ENCODE measurements at regions not wholly inside any gene's neighbourhood (a gene's known extent, or its start where the extent isn't known, plus 50 kb on each side); places are given as distances from the start of the nearest gene placed in this dataset.

DNA sequence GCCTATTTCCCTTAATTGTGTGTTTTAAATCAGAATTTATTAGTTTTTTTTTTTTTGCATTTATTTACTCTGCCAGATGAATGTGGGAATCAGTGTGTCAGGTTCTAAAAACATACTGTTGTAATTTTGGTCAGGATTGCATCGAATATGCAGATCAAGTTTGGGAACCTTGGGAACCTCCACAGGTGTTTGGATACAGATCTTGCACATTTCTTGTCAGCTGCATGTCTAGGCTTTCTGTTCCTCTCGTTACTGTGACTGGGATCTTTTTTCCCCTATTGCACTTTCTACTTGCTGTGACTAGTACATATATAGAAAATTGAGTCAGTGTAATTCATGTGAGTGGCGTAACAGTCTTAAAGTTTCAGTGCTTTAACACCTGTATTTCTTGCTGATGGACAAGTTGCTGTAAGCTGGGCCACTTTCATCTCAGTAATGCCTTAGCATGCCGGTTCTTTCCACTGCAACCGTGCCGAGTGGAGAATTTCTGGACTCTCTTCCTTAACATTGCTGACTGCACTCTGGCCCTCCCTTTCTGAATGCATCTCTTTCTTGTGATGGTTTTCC, 112.5 kb downstream of the TENT4A start:
- no peak for TF ChIP-seq POLR2A (IDR thresholded peaks at IDR 0.05; ENCODE audit: low read depth, low read length)
- DNase-seq (ENCODE audit: insufficient read length, low spot score) (no peak), FAIRE-seq (no peak)

DNA sequence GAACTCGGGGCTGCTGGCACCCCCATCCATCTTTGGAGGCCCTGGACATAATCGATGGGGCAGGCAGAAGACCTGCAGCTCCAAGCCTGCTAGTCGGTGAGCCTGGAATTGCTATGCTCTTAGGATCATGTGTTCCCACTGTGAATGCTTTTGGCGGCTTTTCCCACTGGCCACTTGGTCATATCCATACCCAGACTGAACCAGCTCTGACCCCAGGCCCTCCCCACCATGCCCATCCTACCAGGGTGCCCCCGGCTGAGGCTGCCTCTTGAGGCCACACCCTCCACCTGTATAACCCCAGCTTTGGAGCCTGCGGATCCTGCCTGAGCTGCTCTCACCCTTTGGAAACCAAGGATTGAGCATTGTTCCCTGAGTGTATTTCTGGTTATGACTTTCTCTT, 113.5 kb downstream of the TENT4A start:
- FAIRE-seq (no peak), DNase-seq (ENCODE audit: insufficient read length, low spot score) (no peak)
- no peak for TF ChIP-seq POLR2A (IDR thresholded peaks at IDR 0.05; ENCODE audit: low read depth, low read length)

DNA sequence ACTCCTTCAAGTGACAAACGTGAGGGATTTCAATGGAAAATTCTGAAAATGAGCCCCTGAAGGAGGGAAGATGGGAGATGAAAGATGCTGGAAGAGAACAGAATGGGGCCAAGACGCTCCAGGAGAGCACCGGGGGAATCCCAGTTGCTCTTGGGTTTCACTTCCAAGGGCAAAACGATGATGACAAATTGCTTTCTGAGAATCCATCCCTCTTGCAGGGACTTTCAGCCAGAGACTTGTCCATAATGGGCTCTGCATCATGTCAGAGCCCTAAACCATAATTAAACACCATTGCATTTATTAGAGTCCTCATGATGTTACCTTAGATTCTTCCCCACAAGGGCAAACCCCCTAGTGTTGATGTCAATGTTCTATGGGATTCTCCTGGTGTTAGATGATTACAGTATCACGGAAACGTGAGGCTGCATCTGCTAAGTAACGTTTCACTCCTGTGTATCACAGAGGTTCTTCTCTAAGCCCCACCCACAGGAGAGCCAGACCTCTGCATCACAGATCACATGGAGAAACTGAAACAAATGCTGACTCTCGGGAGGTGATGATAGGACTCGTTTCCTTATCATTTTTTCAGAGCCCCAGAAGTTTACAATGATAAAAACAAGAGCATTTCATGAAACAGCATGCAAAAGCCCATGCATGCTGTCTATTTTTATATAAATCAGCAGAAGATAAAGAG, 114.4 kb downstream of the TENT4A start:
- TF ChIP-seq POLR2A (IDR thresholded peaks at IDR 0.05; ENCODE audit: low read depth, low read length): no peak
- no peak for FAIRE-seq
- DNase-seq (ENCODE audit: insufficient read length, low spot score): peak; percentile 28

DNA sequence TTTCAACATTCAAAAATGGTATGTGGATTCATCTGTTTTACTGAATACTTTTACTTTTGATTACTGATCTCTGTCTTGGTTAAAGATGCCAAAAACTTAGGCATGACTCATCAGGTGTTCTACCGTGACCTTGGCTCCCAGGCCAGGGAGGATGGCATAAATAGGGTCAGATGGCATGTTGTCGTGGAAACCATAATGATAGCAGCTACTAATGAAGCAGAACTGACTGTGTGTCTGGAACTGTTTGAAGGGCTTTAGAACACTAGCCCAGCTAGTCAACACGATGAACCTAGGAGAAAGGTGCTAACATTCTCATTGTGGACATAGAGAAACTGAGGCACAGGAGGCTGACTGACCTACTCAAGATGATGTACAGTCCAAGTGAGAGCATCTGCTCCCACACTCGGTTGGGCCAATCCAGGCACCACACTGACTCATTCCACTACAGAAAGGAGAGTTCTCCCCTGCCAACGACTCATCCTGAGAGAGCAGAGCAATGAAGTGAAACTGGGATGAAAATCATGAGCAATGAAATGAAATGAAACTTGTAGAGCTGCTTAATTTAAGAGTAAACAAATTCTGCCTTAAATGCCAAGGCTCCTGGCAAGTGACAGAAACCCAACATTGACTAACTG, 116.0 kb downstream of the TENT4A start:
- FAIRE-seq (no peak), DNase-seq (ENCODE audit: insufficient read length, low spot score) (peak; percentile 38)
- TF ChIP-seq POLR2A (IDR thresholded peaks at IDR 0.05; ENCODE audit: low read depth, low read length): no peak

DNA sequence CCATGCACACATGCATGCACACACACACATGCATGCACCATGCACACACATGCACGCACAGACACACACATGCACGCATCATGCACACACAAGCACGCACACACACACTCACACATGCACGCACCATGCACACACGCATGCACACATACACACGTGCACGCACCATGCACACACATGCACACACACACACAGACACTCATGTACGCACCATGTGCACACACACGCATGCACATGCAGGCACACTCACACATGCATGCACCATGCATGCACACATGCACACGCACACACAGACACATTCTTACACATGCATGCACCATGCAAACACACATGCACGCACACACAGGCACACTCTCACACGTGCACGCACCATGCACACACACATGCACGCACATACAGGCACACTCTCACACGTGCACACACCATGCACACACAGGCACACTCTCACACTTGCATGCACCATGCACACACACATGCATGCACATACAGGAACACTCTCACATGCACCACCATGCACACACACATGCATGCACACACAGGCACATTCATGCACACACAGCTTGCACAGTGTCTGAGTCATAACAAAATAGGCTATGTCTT, 117.5 kb downstream of the TENT4A start:
- no peak for FAIRE-seq

DNA sequence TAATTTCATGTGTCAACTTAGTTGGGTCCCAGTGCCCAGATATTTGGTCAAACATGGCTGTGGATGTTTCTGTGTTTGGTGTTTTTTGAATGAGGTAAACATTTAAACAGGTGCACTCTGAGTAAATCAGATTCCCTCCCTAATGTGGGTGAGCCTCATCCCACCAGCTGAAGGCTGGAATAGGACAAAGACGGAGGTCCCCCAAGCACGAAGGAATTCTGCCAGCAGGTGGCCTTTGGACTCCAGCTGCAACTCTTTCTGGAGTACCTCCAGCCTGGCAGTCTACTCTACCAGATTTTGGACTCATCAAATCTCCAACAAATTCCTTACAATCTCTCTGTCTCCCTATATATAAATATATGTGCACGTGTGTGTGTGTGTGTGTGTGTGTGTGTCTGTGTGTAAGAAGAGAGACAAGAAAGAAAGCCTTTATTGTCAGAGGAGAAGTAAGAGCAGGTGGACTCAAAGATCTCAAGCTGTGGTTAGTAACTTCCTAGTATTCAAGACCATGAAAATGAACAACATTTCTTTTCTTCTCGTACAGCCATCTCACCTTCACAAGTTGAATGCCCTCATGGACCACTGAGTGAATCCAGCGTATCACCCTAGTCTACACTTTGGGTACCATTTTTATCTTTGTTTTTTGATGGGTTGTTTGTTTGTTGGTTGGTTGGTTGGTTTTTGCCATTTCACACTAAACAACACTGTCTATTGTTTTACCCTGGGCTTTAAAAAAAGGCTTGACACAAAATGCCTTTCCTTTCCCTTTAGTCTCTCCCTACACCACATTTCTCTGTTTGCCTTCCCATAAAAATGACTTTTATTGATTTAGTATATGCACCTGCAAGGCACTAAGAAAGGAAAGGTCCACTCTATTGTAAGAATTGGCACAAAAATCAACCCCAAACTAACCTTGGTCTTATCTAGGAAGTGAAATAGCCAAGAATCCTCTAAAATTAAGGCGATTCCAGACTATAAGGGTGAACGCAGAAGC, 118.7 kb downstream of the TENT4A start:
- TF ChIP-seq POLR2A (IDR thresholded peaks at IDR 0.05; ENCODE audit: low read depth, low read length): no peak
- FAIRE-seq: no peak

More for the DNA sequence above, 117.5 kb downstream of the TENT4A start:
- no peak for DNase-seq (ENCODE audit: insufficient read length, low spot score)
- TF ChIP-seq POLR2A (IDR thresholded peaks at IDR 0.05; ENCODE audit: low read depth, low read length): no peak

DNA sequence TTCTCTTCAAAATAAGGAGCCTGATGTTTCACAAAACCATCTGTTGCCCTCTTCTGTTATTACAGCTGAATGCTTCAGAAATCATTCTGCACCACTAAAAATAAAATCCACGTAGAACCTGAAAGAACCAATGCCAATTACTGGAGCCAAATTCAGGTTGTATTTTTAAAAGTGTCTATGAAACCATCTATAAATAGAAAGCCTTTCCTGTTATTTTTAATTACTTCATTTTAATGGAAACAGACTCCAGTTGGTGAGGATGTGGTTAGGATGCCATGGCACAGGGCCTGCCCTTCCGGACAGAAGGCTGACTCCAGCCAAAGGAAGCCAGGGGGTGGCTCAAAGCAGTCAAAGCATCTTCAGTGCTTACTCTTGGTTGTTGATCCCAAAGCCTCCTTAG, 119.8 kb downstream of the TENT4A start:
- FAIRE-seq (no peak), DNase-seq (ENCODE audit: insufficient read length, low spot score) (no peak)
- TF ChIP-seq POLR2A (IDR thresholded peaks at IDR 0.05; ENCODE audit: low read depth, low read length): no peak

More for the DNA sequence above, 118.7 kb downstream of the TENT4A start:
- DNase-seq (ENCODE audit: insufficient read length, low spot score): no peak

DNA sequence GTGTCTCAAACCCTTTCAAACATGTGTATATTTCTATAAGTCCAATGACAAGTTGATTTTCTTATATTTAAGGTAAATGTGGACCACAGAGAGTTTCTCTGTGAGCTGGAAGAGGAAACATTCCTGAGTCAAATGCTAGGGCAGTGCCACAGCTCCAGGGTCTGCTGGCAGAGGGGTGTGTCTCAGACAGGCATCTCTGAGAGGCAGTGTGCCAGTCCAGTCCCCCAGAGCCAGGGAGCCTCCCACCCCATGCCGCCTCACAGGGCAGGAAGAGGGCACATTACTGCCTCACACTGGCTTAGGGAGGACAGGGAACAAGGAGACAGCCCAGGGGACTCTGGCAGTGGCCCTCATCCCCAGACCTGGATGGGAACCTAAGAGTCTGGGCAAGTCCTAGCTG, 120.2 kb downstream of the TENT4A start:
- FAIRE-seq (no peak), DNase-seq (ENCODE audit: insufficient read length, low spot score) (no peak)
- no peak for TF ChIP-seq POLR2A (IDR thresholded peaks at IDR 0.05; ENCODE audit: low read depth, low read length)

DNA sequence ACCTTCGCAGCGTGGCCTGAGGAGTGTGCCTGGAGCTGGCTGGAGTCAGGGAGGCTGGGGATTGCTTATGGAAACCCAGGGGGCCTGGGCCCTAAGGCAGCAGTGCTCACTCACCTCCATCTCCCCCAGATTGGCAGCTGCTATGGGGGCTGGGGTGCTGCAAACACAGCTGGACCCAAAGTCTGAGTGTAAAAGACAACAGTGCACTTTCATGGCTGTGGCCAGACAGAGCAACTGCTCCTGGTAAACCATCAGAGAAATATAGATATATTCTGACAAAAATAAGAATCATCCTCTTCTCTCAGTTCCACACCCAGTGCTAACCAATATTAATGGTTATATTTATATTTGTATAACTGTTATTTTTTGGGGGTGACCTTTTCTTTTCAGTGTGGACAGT, 123.9 kb downstream of the TENT4A start:
- FAIRE-seq: no peak
- DNase-seq (ENCODE audit: insufficient read length, low spot score): no peak
- TF ChIP-seq POLR2A (IDR thresholded peaks at IDR 0.05; ENCODE audit: low read depth, low read length): no peak

DNA sequence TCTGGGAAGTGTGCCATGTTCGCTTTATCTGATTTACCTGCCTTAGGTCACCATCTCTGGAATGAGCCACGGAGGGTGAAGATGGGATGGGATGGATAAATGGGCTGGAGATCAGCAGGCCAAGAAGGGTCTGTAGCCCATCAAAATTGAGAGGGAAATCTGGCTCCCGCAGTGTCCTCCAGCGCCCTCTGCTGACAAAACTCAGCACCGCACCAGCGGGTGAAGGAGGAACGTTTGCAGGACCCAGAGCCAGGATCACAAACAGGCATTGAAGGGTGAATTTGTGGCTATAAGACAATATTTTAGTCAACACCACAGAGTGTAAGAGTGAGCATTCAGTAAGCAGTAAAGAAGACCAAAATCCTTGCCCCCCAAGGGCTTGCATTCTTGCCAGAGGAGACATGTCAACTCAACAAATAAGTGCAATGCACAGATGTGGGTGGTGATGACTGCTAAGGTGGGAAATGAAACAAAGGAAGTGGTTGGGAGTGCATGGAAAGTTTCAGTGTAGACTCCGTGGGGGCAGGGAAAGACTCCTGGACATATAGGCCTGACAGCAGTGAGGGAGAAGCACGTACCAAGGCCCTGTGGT, 124.4 kb downstream of the TENT4A start:
- TF ChIP-seq POLR2A (IDR thresholded peaks at IDR 0.05; ENCODE audit: low read depth, low read length): no peak
- FAIRE-seq (no peak), DNase-seq (ENCODE audit: insufficient read length, low spot score) (no peak)

DNA sequence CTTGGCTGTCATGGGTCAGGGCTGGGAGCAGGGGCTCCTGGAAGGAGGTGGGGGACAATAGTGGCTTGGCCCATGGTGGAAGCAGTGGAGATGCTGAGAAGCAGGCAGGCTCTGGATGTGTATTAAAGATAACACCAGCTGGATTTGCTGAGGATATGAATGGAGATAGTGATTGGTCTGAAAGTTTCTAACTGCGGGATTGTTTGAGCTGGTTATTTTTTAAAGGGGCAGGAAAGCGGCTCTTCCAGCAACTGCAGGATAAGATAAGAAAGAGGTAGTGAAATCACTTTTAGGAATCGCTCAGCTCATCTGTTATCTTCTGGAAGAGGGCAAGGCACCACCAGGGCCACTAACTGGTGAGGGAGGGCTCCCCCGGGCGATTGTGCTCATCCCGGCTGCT, 125.5 kb downstream of the TENT4A start:
- no peak for TF ChIP-seq POLR2A (IDR thresholded peaks at IDR 0.05; ENCODE audit: low read depth, low read length)
- no peak for FAIRE-seq
- no peak for DNase-seq (ENCODE audit: insufficient read length, low spot score)

DNA sequence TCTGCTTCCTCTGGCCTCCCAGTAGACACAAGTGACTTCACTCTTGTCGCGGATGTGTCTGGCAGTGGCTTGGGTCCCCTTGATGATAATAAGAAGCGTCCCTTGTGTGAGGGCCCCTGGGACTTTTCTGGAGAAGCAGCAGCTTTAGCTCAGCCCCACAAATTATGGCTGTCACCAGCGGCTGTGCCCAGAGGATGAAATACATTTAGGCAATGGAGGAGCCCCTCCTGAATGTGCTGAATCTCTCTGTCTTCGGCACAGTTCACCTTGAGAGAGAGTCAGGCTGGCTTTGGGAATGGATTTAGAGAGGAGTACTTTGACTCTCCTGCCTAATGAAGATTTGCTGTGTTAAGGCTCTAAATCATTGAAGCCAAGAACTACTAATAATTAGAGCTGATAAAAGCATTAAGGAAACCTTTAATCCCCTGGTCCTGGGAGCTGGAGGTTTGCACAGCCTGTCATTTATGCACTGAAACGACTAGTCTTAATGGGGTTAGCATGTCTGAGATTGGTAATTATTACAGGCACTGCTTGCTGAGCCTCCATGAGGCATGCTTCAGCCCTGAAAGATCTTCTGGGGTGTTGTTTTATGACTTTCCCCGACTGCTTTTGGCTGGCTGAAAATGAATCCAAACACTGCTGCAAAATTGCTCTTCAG, 127.0 kb downstream of the TENT4A start:
- no peak for FAIRE-seq
- no peak for TF ChIP-seq POLR2A (IDR thresholded peaks at IDR 0.05; ENCODE audit: low read depth, low read length)
- no peak for DNase-seq (ENCODE audit: insufficient read length, low spot score)

DNA sequence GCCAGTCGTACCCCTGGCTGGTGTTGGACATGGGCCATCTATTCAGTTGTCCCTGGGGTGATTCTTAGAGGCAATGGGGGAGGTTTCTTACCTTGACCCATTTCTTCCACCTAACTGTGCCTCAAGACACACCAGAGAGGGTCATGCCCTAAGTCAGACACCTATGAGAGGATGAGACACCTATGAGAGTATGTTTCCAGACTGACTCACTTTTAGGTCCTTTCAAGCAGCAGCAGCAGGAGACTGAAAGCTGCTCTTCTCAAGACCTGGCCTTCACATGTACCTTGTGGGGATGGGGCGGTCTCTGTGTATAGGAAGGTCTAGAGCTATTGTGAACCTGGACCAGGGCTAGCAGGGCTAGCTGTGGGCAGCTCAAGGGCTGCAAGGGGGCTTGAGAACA, 130.1 kb downstream of the TENT4A start:
- FAIRE-seq (no peak), DNase-seq (ENCODE audit: insufficient read length, low spot score) (no peak)
- no peak for TF ChIP-seq POLR2A (IDR thresholded peaks at IDR 0.05; ENCODE audit: low read depth, low read length)
